Fibroblast of villous mesenchyme (primary cell): ENCODE measurements at regions not wholly inside any gene's neighbourhood (a gene's known extent, or its start where the extent isn't known, plus 50 kb on each side); places are given as distances from the start of the nearest gene placed in this dataset.

Experiments
- DNase-seq: peaks from one replicate; pipeline ENCODE4 v3.0.0-alpha.2; 2010; ENCODE audit warnings: low read depth
- H3K4me3 ChIP-seq: 2 replicates; pipeline ENCODE4 v1.5.1; 2011; ENCODE audit warnings: low read depth, mild to moderate bottlenecking, low read length
- TF ChIP-seq, protein P1 (sequence below): IDR thresholded peaks from 2 replicates; pipeline ENCODE4 v1.5.1; 2012; ENCODE audit warnings: low read depth, mild to moderate bottlenecking, low read length; ENCODE audit not compliant: insufficient read depth

- TF ChIP-seq, protein P1, sequence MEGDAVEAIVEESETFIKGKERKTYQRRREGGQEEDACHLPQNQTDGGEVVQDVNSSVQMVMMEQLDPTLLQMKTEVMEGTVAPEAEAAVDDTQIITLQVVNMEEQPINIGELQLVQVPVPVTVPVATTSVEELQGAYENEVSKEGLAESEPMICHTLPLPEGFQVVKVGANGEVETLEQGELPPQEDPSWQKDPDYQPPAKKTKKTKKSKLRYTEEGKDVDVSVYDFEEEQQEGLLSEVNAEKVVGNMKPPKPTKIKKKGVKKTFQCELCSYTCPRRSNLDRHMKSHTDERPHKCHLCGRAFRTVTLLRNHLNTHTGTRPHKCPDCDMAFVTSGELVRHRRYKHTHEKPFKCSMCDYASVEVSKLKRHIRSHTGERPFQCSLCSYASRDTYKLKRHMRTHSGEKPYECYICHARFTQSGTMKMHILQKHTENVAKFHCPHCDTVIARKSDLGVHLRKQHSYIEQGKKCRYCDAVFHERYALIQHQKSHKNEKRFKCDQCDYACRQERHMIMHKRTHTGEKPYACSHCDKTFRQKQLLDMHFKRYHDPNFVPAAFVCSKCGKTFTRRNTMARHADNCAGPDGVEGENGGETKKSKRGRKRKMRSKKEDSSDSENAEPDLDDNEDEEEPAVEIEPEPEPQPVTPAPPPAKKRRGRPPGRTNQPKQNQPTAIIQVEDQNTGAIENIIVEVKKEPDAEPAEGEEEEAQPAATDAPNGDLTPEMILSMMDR, result no peak
- no peak for DNase-seq
- no peak overlapping the region for H3K4me3 ChIP-seq
Measured at GRCh38 chr1:199221371-199222150, 582.7 kb downstream of the PTPRC start.

DNA sequence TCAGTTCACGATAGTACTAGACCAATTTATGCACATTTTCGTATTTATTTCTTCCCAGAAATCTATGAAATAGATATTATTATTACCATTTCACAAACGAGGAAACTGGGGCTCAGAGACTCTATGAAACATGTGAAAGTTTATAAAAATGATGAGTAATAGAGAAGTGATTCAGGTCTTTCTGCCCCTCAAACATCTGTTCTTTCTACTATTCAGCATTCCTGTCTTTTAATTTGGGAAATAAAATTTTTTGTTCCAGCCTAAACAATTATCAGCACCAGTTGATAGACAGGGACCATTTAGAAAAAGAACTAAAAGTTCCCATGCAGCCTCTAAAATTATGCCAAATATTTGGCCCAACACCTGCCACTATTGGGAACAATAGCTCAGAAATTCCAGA lies 585.1 kb downstream of the PTPRC start:
- no peak for DNase-seq
- TF ChIP-seq, protein P1, result no peak
- no peak overlapping the region for H3K4me3 ChIP-seq

DNA sequence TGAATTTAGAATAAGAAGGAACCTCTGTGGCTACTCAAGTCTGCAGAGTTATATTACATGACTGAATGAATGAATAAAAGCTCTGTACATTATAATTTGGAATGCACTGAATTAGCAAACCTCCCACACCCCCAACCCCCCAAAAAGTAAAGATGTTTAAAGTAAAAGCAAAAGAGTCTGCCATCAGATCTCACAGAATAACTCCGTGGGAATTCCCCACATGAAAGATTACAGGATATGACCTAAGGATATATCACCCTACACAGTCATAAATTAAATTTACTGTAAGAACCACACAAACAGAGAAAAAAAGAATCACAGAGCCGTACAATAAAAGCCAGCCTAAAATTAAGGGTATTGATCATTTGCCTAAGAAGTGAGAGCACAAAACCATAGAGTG lies 587.3 kb downstream of the PTPRC start:
- TF ChIP-seq, protein P1, result no peak
- H3K4me3 ChIP-seq, result no peak overlapping the region
- peak; percentile 38 for DNase-seq

DNA sequence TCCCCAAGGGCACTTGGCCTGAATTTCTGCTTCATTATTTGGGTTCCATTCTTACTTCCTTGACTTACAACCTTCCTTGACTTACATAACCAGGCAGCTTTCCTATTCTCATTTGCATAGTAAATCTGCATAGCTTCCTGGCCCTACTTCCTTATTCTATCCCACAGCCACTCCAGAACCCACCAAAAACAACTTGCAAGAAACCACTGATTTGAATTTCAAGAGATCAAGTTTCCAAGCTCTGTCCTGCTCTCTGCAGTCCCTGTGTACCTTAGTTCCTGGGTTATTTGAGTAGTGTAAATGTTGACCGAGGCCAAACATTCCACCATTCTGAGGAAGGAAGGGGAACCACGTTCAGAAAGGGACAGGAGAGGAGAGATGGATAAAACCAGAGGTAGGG lies 603.3 kb downstream of the PTPRC start:
- H3K4me3 ChIP-seq, result no peak overlapping the region
- DNase-seq, result no peak
- TF ChIP-seq, protein P1, result no peak

- DNase-seq, result no peak
- H3K4me3 ChIP-seq, result no peak overlapping the region
- TF ChIP-seq, protein P1, result no peak
Measured at GRCh38 chr1:199242601-199243000, 603.8 kb downstream of the PTPRC start.

GRCh38 chr1:199243423-199244061 lies 604.7 kb downstream of the PTPRC start:
- no peak overlapping the region for H3K4me3 ChIP-seq
- DNase-seq, result peak; percentile 57
- TF ChIP-seq, protein P1, result peak; percentile 88
